ENCODE measurements at regions not wholly inside any gene's neighbourhood (a gene's known extent, or its start where the extent isn't known, plus 50 kb on each side); places are given as distances from the start of the nearest gene placed in this dataset.
"Not testable (repeated sequence)": the region's sequence is repeated elsewhere in the genome, so short reads cannot be mapped to it uniquely, and the experiment has no call there.

DNA sequence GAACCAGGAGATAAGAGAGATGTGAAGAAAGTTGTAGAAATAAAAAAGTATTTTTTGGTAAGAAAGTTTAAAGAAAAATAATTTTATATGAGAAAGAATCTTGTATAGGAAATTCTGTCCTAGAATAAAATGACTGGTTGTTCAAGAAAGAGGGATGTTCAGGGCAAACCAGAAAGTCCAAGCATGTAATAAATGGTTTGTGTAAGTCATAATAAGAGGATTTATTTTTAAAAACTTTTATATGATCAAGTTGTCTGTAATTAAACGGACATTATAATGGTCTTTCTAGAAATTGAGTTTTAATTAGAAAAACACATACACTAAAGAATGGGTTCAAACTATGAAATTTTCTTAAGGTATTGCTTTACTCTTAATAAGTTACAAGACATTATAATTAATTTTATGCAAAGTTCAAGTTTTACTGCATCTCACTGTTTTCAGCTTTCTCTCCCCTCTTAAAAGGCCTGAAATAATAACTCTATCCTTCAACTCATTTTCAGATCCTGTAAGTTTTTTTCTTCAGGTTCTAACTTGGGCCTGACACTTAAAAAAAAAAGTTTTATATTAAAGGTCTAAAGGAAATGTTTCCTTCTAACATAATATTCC, 56.1 kb upstream of the ZNF300 start:
- Histone ChIP-seq H3K4me3 (replicated peaks; ENCODE audit: insufficient read depth, low read length) (no peak overlapping the region), H3K27me3 (ENCODE audit: insufficient read depth, poor library complexity, severe bottlenecking) (no peaks in the 10 kb centered on the region), H3K27ac (replicated peaks) (no peak overlapping the region)
- no peak for TF ChIP-seq SPI1 (IDR thresholded peaks at IDR 0.05; ENCODE audit: borderline replicate concordance, low read depth)
- TF ChIP-seq, protein P1, sequence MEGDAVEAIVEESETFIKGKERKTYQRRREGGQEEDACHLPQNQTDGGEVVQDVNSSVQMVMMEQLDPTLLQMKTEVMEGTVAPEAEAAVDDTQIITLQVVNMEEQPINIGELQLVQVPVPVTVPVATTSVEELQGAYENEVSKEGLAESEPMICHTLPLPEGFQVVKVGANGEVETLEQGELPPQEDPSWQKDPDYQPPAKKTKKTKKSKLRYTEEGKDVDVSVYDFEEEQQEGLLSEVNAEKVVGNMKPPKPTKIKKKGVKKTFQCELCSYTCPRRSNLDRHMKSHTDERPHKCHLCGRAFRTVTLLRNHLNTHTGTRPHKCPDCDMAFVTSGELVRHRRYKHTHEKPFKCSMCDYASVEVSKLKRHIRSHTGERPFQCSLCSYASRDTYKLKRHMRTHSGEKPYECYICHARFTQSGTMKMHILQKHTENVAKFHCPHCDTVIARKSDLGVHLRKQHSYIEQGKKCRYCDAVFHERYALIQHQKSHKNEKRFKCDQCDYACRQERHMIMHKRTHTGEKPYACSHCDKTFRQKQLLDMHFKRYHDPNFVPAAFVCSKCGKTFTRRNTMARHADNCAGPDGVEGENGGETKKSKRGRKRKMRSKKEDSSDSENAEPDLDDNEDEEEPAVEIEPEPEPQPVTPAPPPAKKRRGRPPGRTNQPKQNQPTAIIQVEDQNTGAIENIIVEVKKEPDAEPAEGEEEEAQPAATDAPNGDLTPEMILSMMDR (IDR thresholded peaks at IDR 0.05; ENCODE audit: insufficient read depth, low read length) = no peak
- TF ChIP-seq POLR2AphosphoS5 (IDR thresholded peaks at IDR 0.05; ENCODE audit: low read depth) = no peak
- TF ChIP-seq GABPA (IDR thresholded peaks at IDR 0.05; ENCODE audit: low read depth) = no peak
- TF ChIP-seq, protein P2, sequence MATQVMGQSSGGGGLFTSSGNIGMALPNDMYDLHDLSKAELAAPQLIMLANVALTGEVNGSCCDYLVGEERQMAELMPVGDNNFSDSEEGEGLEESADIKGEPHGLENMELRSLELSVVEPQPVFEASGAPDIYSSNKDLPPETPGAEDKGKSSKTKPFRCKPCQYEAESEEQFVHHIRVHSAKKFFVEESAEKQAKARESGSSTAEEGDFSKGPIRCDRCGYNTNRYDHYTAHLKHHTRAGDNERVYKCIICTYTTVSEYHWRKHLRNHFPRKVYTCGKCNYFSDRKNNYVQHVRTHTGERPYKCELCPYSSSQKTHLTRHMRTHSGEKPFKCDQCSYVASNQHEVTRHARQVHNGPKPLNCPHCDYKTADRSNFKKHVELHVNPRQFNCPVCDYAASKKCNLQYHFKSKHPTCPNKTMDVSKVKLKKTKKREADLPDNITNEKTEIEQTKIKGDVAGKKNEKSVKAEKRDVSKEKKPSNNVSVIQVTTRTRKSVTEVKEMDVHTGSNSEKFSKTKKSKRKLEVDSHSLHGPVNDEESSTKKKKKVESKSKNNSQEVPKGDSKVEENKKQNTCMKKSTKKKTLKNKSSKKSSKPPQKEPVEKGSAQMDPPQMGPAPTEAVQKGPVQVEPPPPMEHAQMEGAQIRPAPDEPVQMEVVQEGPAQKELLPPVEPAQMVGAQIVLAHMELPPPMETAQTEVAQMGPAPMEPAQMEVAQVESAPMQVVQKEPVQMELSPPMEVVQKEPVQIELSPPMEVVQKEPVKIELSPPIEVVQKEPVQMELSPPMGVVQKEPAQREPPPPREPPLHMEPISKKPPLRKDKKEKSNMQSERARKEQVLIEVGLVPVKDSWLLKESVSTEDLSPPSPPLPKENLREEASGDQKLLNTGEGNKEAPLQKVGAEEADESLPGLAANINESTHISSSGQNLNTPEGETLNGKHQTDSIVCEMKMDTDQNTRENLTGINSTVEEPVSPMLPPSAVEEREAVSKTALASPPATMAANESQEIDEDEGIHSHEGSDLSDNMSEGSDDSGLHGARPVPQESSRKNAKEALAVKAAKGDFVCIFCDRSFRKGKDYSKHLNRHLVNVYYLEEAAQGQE (IDR thresholded peaks at IDR 0.05; ENCODE audit: insufficient replicate concordance, low read depth) = no peak
- DNase-seq (ENCODE audit: low read depth in 1 of 2, low spot score in 1 of 2) = peak in 1 of 2 experiments; percentile 22

DNA sequence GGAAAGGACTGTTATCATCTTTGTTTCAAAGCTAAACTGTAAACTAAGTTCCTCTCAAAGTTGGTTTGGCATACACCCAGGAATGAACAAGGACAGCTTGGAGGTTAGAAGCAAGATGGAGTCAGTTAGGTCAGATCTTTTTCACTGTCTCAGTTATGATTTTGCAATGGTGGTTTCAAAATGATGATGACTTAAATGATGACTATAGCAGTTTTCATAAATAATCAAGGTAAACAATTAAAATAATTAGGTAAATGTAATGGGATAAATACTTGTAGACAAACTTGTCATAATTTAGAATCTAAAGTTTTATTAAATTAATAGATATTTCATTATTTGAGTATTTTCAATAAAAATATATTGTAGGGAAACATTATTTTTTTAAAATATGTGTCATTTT, 55.5 kb upstream of the ZNF300 start:
- not testable (repeated sequence) for H3K4me3 ChIP-seq (replicated peaks; ENCODE audit: insufficient read depth, low read length); DNase-seq (ENCODE audit: low read depth in 1 of 2, low spot score in 1 of 2); H3K27ac ChIP-seq (replicated peaks); H3K27me3 ChIP-seq (ENCODE audit: insufficient read depth, poor library complexity, severe bottlenecking)
